Stomach (tissue), 4 donors: ENCODE measurements at regions not wholly inside any gene's neighbourhood (a gene's known extent, or its start where the extent isn't known, plus 50 kb on each side); places are given as distances from the start of the nearest gene placed in this dataset.

ENCODE experiments used
- CTCF ChIP-seq, 7 experiments: fragments of 450-650 bp in 4 of 7; fragments of 200-600 bp in 3 of 7; sonication (generic) in 3 of 7; IDR thresholded peaks; one replicate each; pipeline ENCODE4 v1.5.1; 2016 to 2019; ENCODE audit warnings: antibody characterized with exemption in 7 of 7, control low read depth in 2 of 7, mild to moderate bottlenecking in 1 of 7
- EP300 ChIP-seq: sonication (generic); formaldehyde crosslinking; IDR thresholded peaks from one replicate; pipeline ENCODE4 v1.6.1; 2017; ENCODE audit warnings: antibody characterized with exemption
- POLR2A ChIP-seq, 4 donors: fragments of 450-650 bp; IDR thresholded peaks; one replicate each; pipeline ENCODE4 v1.6.1; 2016; ENCODE audit warnings: antibody characterized with exemption in 4 of 4, control low read depth in 2 of 4, mild to moderate bottlenecking in 1 of 4, moderate library complexity in 1 of 4

- TF ChIP-seq POLR2A (IDR thresholded peaks at IDR 0.05), result no peak
- no peak for TF ChIP-seq CTCF (IDR thresholded peaks at IDR 0.05)
- TF ChIP-seq EP300, result no peak
These were observed 366.9 kb upstream of the IGFBP3 start for GRCh38 chr7:46288010-46288409.
